A673 (cell line): ENCODE measurements at regions not wholly inside any gene's neighbourhood (a gene's known extent, or its start where the extent isn't known, plus 50 kb on each side); places are given as distances from the start of the nearest gene placed in this dataset.

Experiments
- EZH2 ChIP-seq: fragments of 200-600 bp; sonication (generic); IDR thresholded peaks from 2 replicates; pipeline ENCODE4 v1.6.1; 2017; ENCODE audit warnings: borderline replicate concordance, low read depth, mild to moderate bottlenecking, mixed read lengths, antibody characterized with exemption, low read length; ENCODE audit not compliant: poor library complexity, severe bottlenecking
- TF ChIP-seq, protein P1 (sequence below): fragments of 300-800, 200-600 bp; sonication (generic); conservative IDR thresholded peaks from 2 replicates; pipeline ENCODE4 v1.5.1; 2017; ENCODE audit warnings: low read depth, mild to moderate bottlenecking, antibody characterized with exemption, low read length, moderate library complexity, mixed read lengths

DNA sequence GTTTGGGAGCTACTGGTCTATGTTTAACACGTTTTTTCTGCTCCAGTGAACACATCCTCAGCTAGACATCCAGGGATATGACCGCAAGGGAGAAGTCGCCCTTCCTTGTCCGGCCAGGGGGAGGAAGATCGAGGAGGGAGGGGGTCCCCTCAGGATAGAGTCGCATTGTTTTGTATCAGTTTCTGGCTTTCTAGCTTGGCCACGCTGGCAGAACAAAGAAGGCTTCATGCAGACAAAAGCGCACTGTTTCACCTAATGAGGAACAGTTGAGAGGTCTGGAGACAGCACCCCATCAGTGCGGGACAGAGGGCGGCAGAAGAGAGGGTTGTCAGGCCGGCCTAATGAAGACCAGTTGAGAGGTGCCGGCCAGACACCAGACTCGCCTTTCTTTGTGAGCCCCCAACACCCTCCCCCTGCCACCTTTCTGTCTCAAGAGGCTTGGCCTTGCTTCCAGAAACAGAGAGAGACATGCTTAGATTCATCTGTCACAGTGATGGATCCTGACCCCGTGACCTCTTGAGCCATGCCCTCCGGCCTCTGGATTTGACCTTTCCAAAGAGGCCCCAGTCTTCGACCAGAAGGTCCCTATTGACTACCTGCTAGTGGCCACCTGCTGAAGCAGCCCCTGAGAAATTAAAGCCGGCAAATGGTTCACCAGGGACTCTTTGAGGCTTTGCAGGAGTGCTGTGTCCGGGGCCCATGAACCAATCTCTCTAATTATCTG, 254.7 kb upstream of the TBX3 start:
- TF ChIP-seq, protein P1, sequence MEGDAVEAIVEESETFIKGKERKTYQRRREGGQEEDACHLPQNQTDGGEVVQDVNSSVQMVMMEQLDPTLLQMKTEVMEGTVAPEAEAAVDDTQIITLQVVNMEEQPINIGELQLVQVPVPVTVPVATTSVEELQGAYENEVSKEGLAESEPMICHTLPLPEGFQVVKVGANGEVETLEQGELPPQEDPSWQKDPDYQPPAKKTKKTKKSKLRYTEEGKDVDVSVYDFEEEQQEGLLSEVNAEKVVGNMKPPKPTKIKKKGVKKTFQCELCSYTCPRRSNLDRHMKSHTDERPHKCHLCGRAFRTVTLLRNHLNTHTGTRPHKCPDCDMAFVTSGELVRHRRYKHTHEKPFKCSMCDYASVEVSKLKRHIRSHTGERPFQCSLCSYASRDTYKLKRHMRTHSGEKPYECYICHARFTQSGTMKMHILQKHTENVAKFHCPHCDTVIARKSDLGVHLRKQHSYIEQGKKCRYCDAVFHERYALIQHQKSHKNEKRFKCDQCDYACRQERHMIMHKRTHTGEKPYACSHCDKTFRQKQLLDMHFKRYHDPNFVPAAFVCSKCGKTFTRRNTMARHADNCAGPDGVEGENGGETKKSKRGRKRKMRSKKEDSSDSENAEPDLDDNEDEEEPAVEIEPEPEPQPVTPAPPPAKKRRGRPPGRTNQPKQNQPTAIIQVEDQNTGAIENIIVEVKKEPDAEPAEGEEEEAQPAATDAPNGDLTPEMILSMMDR: no peak
- TF ChIP-seq EZH2: no peak
